Epithelial cell of esophagus (primary cell): ENCODE measurements at regions not wholly inside any gene's neighbourhood (a gene's known extent, or its start where the extent isn't known, plus 50 kb on each side); places are given as distances from the start of the nearest gene placed in this dataset.
"Not testable (repeated sequence)": the region's sequence is repeated elsewhere in the genome, so short reads cannot be mapped to it uniquely, and the experiment has no call there.

Experiments
- DNase-seq: peaks from one replicate; pipeline ENCODE4 v3.0.0; 2010; ENCODE audit warnings: low read depth
- H3K4me3 ChIP-seq: 2 replicates; pipeline ENCODE4 v1.5.1; 2011; ENCODE audit warnings: mild to moderate bottlenecking, low read length, control low read depth
- CTCF ChIP-seq: IDR thresholded peaks from 2 replicates; pipeline ENCODE4 v1.5.1; 2011; ENCODE audit warnings: low read depth, mild to moderate bottlenecking, low read length, control low read depth, inconsistent platforms; ENCODE audit not compliant: insufficient read depth; ENCODE audit errors: missing control alignments

DNA sequence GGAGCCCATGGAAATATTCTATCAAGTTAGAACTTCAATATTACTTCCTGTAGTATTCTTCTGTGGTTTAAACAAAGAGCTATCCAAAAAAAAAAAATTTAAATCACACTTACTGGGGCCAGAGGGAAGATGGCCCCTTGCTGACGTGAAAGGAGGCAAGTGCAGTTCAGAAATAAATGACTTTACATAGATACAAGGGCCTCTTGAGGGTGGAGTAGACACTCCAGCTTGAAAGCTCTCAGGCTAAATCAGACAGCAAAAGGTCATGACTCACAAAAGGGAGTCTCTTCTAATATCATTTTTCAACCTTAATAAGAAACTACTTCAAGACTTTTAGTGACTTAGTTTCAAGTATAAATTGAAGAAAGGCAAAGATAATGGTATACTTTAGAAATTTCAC lies 1160.3 kb downstream of the FAM181B start:
- no peak for TF ChIP-seq CTCF
- DNase-seq = peak; percentile 0
- no peak overlapping the region for H3K4me3 ChIP-seq

GRCh38 chr11:81570669-81571068 lies 1163.0 kb downstream of the FAM181B start:
- no peak overlapping the region for H3K4me3 ChIP-seq
- no peak for TF ChIP-seq CTCF
- DNase-seq = no peak

DNA sequence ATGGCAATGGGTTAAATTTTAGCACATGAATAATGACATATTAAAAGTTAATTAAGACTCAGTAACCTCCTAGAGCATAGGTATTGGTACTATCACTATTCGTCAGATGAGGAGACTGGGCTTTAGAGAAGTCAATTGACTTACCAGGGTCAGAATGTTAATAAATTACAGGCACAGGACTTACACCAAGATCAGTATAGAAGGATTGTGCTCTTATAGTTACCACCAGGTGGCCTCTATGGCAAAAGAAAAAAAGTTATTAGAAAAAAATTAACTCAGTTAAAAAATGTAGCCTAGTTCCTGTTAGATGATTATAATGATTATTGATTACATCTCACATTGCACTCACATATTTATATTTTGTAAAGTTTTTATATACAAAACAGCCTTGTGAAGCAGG lies 1163.7 kb downstream of the FAM181B start:
- DNase-seq = no peak
- H3K4me3 ChIP-seq = no peak overlapping the region
- no peak for TF ChIP-seq CTCF

GRCh38 chr11:81568918-81569317 lies 1164.7 kb downstream of the FAM181B start:
- no peak for TF ChIP-seq CTCF
- H3K4me3 ChIP-seq = no peak overlapping the region
- no peak for DNase-seq

DNA sequence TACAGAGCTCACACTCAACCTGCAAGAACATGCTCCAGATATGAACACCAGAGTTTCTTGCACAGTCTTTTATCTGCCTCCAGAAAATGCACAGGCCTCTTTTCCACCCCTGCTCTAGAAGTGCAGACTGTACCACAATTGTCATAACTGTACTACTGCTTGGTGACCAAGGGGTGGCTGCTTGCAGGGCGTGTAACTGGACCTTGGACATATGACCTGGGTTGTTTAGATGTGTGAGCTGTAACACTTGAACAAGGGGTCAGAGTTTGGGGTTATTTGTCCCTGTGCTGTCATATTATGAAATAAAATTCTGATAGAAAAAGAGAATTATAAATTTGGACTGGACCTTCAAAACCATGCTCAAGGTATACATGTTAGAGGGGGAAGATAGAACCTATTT lies 1185.5 kb downstream of the FAM181B start:
- DNase-seq = no peak
- no peak overlapping the region for H3K4me3 ChIP-seq
- TF ChIP-seq CTCF = no peak

DNA sequence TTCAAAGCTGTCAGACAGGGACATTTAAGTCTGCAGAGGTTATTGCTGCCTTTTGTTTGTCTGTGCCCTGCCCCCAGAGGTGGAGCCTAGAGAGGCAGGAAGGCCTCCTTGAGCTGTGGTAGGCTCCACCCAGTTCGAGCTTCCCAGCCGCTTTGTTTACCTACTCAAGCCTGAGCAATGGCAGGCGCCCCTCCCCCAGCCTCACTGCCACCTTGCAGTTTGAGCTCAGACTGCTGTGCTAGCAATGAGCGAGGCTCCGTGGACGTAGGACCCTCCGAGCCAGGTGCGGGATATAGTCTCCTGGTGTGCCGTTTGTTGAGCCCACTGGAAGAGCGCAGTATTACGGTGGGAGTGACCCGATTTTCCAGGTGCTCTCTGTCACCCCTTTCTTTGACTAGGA lies 1193.9 kb downstream of the FAM181B start:
- H3K4me3 ChIP-seq, DNase-seq: not testable (repeated sequence)

DNA sequence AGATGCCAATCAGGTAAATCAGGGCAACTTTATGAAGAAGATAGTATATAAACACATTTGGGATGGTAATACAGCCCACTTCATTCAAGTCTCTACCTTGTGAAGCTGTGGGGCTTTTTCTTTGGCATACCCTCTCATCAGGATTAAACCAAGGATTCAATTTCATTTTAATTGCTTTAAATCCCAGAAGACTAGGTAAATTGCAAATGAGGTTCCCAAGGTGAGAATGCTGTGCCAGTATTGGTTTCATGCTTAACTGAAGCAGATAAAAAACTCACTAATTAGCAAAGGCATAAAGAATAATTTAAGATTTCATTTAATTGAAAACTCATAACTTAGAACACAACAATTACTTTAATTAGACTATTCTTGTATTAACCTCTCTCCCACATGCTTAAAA lies 1218.1 kb downstream of the FAM181B start:
- H3K4me3 ChIP-seq = no peak overlapping the region
- DNase-seq = no peak
- no peak for TF ChIP-seq CTCF
